ENCODE measurements at regions not wholly inside any gene's neighbourhood (a gene's known extent, or its start where the extent isn't known, plus 50 kb on each side); places are given as distances from the start of the nearest gene placed in this dataset.

GRCh38 chr20:39446397-39446796, 484.3 kb downstream of the DHX35 start:
- no TSS peak for BruUV-seq (replicated peaks)
- no peaks in the 10 kb centered on the region for H3K27me3 ChIP-seq (ENCODE audit: low read length)
- TF ChIP-seq EZH2 (IDR thresholded peaks at IDR 0.05; ENCODE audit: low read length, unreplicated experiment) (no peak), EZH2phosphoT487 (IDR thresholded peaks at IDR 0.05; ENCODE audit: borderline replicate concordance, low read length) (no peak)
- TF ChIP-seq, protein P1, sequence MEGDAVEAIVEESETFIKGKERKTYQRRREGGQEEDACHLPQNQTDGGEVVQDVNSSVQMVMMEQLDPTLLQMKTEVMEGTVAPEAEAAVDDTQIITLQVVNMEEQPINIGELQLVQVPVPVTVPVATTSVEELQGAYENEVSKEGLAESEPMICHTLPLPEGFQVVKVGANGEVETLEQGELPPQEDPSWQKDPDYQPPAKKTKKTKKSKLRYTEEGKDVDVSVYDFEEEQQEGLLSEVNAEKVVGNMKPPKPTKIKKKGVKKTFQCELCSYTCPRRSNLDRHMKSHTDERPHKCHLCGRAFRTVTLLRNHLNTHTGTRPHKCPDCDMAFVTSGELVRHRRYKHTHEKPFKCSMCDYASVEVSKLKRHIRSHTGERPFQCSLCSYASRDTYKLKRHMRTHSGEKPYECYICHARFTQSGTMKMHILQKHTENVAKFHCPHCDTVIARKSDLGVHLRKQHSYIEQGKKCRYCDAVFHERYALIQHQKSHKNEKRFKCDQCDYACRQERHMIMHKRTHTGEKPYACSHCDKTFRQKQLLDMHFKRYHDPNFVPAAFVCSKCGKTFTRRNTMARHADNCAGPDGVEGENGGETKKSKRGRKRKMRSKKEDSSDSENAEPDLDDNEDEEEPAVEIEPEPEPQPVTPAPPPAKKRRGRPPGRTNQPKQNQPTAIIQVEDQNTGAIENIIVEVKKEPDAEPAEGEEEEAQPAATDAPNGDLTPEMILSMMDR (conservative IDR thresholded peaks at IDR 0.05; ENCODE audit: low read depth, low read length) = no peak
- H3K9me3 ChIP-seq (ENCODE audit: low read length) = peaks cover 9% of the 10 kb centered on the region; the same call in 1 of the 2 replicates
- H3K4me2 ChIP-seq (ENCODE audit: low read length) = no peak overlapping the region
- no peak overlapping the region for H3K9ac ChIP-seq (ENCODE audit: low read length)
- H3K4me1 ChIP-seq (ENCODE audit: insufficient read depth, low read length) = no peaks in the 10 kb centered on the region
- no peaks in the 10 kb centered on the region for H3K36me3 ChIP-seq (ENCODE audit: low read depth, low read length)
- ATAC-seq (no peak), DNase-seq (no peak)
- no peaks in the 10 kb centered on the region for H3K9me2 ChIP-seq (replicated peaks; ENCODE audit: low read length)
- H4K20me1 ChIP-seq (ENCODE audit: low read length) = no peaks in the 10 kb centered on the region
- ChIA-PET POLR2A (ENCODE audit: unreplicated experiment) (no interaction called here), CTCF (no interaction called here)
- H3K27ac ChIP-seq (ENCODE audit: low read length) = no peak overlapping the region
- no peaks in the 10 kb centered on the region for H3K79me2 ChIP-seq (ENCODE audit: low read length)
- intact Hi-C loops (cut with micrococcal nuclease) = no loop called here
- no peak overlapping the region for H2AFZ ChIP-seq (ENCODE audit: low read length)
- H3F3A ChIP-seq (ENCODE audit: low read length, unreplicated experiment) = no peaks in the 10 kb centered on the region
- H3K4me3 ChIP-seq (ENCODE audit: low read length) = no peak overlapping the region

DNA sequence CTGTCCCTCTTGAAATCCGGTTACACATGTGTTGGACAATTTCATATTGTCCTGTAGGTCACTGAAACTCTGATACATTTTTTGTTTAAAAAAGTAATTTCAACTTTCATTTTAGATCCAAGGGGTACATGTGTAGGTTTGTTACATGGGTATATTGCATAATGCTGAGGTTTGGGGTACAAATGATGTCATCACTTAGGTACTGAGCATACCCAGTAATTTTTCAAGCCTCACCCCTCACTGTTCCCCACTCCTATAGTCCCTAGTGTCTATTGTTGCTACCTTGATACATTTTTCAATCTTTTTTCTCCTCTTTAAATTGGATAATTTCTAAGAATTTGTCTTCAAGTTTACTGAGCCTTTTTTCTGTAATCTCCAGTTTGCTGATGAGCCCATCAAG, 483.0 kb downstream of the DHX35 start:
- BruUV-seq (replicated peaks) = no TSS peak
- Histone ChIP-seq H3K9me3 (ENCODE audit: low read length) (0 out of 2 replicates have a peak, but pooled peaks cover 12% of the 10 kb centered on the region), H3F3A (ENCODE audit: low read length, unreplicated experiment) (no peaks in the 10 kb centered on the region), H3K9me2 (replicated peaks; ENCODE audit: low read length) (no peaks in the 10 kb centered on the region), H3K36me3 (ENCODE audit: low read depth, low read length) (no peaks in the 10 kb centered on the region), H3K4me3 (ENCODE audit: low read length) (no peak overlapping the region), H3K27ac (ENCODE audit: low read length) (no peak overlapping the region), H2AFZ (ENCODE audit: low read length) (no peak overlapping the region), H3K9ac (ENCODE audit: low read length) (no peak overlapping the region), H3K4me1 (ENCODE audit: insufficient read depth, low read length) (no peaks in the 10 kb centered on the region), H4K20me1 (ENCODE audit: low read length) (no peaks in the 10 kb centered on the region), H3K79me2 (ENCODE audit: low read length) (no peaks in the 10 kb centered on the region), H3K27me3 (ENCODE audit: low read length) (no peaks in the 10 kb centered on the region), H3K4me2 (ENCODE audit: low read length) (no peak overlapping the region)
- DNase-seq = no peak
- intact Hi-C loops (cut with micrococcal nuclease) = no loop called here
- TF ChIP-seq EZH2phosphoT487 (IDR thresholded peaks at IDR 0.05; ENCODE audit: borderline replicate concordance, low read length) (no peak), EZH2 (IDR thresholded peaks at IDR 0.05; ENCODE audit: low read length, unreplicated experiment) (no peak)
- TF ChIP-seq, protein P1 (conservative IDR thresholded peaks at IDR 0.05; ENCODE audit: low read depth, low read length) = no peak
- ChIA-PET POLR2A (ENCODE audit: unreplicated experiment) (no interaction called here), CTCF (no interaction called here)
- ATAC-seq = no peak

GRCh38 chr20:39433466-39433865, 471.3 kb downstream of the DHX35 start:
- no peak overlapping the region for H3K4me2 ChIP-seq (ENCODE audit: low read length)
- no peaks in the 10 kb centered on the region for H4K20me1 ChIP-seq (ENCODE audit: low read length)
- H3K4me1 ChIP-seq (ENCODE audit: insufficient read depth, low read length) = no peaks in the 10 kb centered on the region
- no peaks in the 10 kb centered on the region for H3K36me3 ChIP-seq (ENCODE audit: low read depth, low read length)
- DNase-seq (no peak), ATAC-seq (no peak)
- H3F3A ChIP-seq (ENCODE audit: low read length, unreplicated experiment) = no peaks in the 10 kb centered on the region
- BruUV-seq (replicated peaks) = no TSS peak
- no peaks in the 10 kb centered on the region for H3K27me3 ChIP-seq (ENCODE audit: low read length)
- no peaks in the 10 kb centered on the region for H3K9me2 ChIP-seq (replicated peaks; ENCODE audit: low read length)
- no peak overlapping the region for H3K4me3 ChIP-seq (ENCODE audit: low read length)
- H3K9me3 ChIP-seq (ENCODE audit: low read length) = peaks cover 26% of the 10 kb centered on the region
- H3K9ac ChIP-seq (ENCODE audit: low read length) = no peak overlapping the region
- ChIA-PET POLR2A (ENCODE audit: unreplicated experiment) (no interaction called here), CTCF (no interaction called here)
- TF ChIP-seq EZH2 (IDR thresholded peaks at IDR 0.05; ENCODE audit: low read length, unreplicated experiment) = no peak
- no peak for TF ChIP-seq EZH2phosphoT487 (IDR thresholded peaks at IDR 0.05; ENCODE audit: borderline replicate concordance, low read length)
- TF ChIP-seq, protein P1 (conservative IDR thresholded peaks at IDR 0.05; ENCODE audit: low read depth, low read length) = no peak
- H3K27ac ChIP-seq (ENCODE audit: low read length) = no peak overlapping the region
- intact Hi-C loops (cut with micrococcal nuclease) = no loop called here
- H2AFZ ChIP-seq (ENCODE audit: low read length) = no peak overlapping the region
- no peaks in the 10 kb centered on the region for H3K79me2 ChIP-seq (ENCODE audit: low read length)
